MM.1S (cell line): ENCODE measurements at regions not wholly inside any gene's neighbourhood (a gene's known extent, or its start where the extent isn't known, plus 50 kb on each side); places are given as distances from the start of the nearest gene placed in this dataset.

Source experiments
- EZH2 ChIP-seq: fragments of 300-600 bp; sonication (generic); optimal IDR thresholded peaks from 2 replicates; pipeline ENCODE3; 2017; ENCODE audit warnings: low read depth, mild to moderate bottlenecking, antibody characterized with exemption, low read length, mixed read lengths
- EZH2phosphoT487 ChIP-seq: fragments of 300-600 bp; sonication (generic); IDR thresholded peaks from 2 replicates; pipeline ENCODE4 v1.6.1; 2018; ENCODE audit warnings: antibody characterized with exemption, low read length
- TF ChIP-seq, protein P1 (sequence below): fragments of 300-600 bp; sonication (generic); IDR thresholded peaks from 2 replicates; pipeline ENCODE4 v1.5.1; 2016; ENCODE audit warnings: antibody characterized with exemption, low read length, mixed read lengths

DNA sequence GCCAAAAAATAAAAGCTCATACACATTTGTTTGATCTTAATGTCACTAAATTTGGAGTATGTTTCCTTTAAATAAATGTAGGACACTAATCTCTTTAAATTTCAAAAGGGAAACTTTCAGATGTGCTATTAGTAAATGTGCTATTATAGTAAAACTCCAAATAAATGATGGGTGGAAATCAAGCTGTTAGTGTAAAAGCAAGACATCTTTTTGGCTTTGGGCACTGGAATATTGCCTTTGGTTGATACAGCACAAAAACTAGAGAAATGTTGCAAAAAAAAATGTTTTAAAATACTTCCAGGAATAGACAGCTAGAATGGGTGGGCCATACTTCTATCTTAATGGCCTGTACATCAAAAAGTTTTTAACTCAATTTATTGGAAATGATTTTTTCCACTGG is 151.6 kb downstream of the FBXO8 start:
- TF ChIP-seq, protein P1, sequence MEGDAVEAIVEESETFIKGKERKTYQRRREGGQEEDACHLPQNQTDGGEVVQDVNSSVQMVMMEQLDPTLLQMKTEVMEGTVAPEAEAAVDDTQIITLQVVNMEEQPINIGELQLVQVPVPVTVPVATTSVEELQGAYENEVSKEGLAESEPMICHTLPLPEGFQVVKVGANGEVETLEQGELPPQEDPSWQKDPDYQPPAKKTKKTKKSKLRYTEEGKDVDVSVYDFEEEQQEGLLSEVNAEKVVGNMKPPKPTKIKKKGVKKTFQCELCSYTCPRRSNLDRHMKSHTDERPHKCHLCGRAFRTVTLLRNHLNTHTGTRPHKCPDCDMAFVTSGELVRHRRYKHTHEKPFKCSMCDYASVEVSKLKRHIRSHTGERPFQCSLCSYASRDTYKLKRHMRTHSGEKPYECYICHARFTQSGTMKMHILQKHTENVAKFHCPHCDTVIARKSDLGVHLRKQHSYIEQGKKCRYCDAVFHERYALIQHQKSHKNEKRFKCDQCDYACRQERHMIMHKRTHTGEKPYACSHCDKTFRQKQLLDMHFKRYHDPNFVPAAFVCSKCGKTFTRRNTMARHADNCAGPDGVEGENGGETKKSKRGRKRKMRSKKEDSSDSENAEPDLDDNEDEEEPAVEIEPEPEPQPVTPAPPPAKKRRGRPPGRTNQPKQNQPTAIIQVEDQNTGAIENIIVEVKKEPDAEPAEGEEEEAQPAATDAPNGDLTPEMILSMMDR = no peak
- TF ChIP-seq EZH2 (no peak), EZH2phosphoT487 (no peak)
